Nephron (organoid): ENCODE measurements at regions not wholly inside any gene's neighbourhood (a gene's known extent, or its start where the extent isn't known, plus 50 kb on each side); places are given as distances from the start of the nearest gene placed in this dataset.
A peak's percentile ranks its signal among the peaks of the same experiment; 100 is the strongest.
"Not testable (repeated sequence)": the region's sequence is repeated elsewhere in the genome, so short reads cannot be mapped to it uniquely, and the experiment has no call there.

Source experiments
- H3K27ac Mint-ChIP-seq, 3 experiments: 2 replicates each; pipeline ENCODE4 v1.8.0; 2020; ENCODE audit warnings: mixed read lengths in 3 of 3, mild to moderate bottlenecking in 2 of 3, moderate library complexity in 1 of 3
- H3K27me3 Mint-ChIP-seq: 2 replicates; pipeline ENCODE4 v1.8.0; 2021; ENCODE audit warnings: low read depth, mild to moderate bottlenecking, moderate library complexity, mixed read lengths
- H3K36me3 Mint-ChIP-seq: 2 replicates; pipeline ENCODE4 v1.8.0; 2020; ENCODE audit warnings: low read depth, mixed read lengths
- H3K4me1 Mint-ChIP-seq: 2 replicates; pipeline ENCODE4 v1.8.0; 2020; ENCODE audit warnings: mixed read lengths
- H3K4me3 Mint-ChIP-seq, 3 experiments: 2 replicates each; pipeline ENCODE4 v1.8.0; 2020; ENCODE audit warnings: mild to moderate bottlenecking in 3 of 3, mixed read lengths in 3 of 3, moderate library complexity in 2 of 3
- H3K9me3 Mint-ChIP-seq: 2 replicates; pipeline ENCODE4 v1.8.0; 2020; ENCODE audit warnings: mixed read lengths
- TF ChIP-seq, protein P1 (sequence below), 3 experiments: fragments of 200-600 bp; sonication (generic); IDR thresholded peaks; one replicate each; pipeline ENCODE4 v1.5.0; 2021; ENCODE audit warnings: antibody characterized with exemption in 3 of 3; ENCODE audit not compliant: unreplicated experiment in 3 of 3

DNA sequence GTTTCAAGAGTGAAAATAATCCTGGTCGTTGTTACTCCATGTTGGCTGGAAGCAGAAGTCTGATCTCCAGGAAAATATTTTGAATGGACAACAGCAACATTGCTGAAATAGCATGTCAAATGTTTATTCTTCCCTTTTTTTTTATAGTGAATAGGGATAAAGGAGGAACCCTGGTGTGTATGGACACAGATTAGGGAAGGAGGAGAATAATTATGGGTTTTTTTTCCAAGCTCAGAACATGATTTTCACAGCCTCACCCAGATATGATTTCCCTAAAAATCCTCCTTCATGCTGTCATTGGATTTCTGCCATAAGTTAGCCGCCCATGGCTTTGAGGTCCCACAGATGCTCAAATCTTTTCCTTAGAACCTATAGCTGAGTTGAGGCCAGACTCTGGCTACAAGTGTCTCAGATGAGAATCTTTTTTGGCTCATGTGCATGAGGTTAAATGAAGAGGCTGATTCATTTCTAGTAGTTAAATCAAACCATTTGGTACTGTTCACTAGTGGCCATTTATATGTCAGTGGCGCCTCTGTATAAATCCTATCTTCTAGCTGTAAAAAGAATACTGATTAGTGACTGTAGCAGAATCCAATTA, 65.5 kb upstream of the LIFR start:
- Mint-ChIP-seq H3K4me3 (no peak overlapping the region), H3K27me3 (no peaks in the 10 kb centered on the region), H3K4me1 (peaks cover 13% of the 10 kb centered on the region), H3K36me3 (no peaks in the 10 kb centered on the region), H3K27ac (peak overlapping the region; percentile 67 to 85 (median 82)), H3K9me3 (peaks cover 32% of the 10 kb centered on the region)
- TF ChIP-seq, protein P1, sequence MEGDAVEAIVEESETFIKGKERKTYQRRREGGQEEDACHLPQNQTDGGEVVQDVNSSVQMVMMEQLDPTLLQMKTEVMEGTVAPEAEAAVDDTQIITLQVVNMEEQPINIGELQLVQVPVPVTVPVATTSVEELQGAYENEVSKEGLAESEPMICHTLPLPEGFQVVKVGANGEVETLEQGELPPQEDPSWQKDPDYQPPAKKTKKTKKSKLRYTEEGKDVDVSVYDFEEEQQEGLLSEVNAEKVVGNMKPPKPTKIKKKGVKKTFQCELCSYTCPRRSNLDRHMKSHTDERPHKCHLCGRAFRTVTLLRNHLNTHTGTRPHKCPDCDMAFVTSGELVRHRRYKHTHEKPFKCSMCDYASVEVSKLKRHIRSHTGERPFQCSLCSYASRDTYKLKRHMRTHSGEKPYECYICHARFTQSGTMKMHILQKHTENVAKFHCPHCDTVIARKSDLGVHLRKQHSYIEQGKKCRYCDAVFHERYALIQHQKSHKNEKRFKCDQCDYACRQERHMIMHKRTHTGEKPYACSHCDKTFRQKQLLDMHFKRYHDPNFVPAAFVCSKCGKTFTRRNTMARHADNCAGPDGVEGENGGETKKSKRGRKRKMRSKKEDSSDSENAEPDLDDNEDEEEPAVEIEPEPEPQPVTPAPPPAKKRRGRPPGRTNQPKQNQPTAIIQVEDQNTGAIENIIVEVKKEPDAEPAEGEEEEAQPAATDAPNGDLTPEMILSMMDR (IDR thresholded peaks at IDR 0.05; ENCODE audit: unreplicated experiment in 3 of 3), result no peak

DNA sequence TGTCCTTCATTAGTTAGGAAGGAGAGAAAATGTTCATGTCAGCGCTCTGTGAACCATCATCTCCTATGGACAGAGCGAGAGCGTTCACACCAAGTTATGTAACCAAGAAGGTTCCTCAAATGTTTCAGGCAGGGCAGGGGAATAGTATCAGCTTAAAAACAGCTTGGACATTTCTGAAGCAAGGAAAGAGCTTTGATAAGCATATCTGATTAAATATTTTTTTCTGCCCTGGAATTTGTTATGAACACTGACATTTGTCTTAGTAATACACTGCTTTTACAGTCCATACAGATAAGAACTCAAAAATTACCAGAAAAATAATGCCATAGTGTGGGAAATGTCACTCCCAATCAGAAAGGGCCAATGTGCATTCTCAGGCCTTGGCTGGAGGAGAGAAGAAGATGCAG, 66.3 kb upstream of the LIFR start:
- no peaks in the 10 kb centered on the region for H3K36me3 Mint-ChIP-seq
- TF ChIP-seq, protein P1 (IDR thresholded peaks at IDR 0.05; ENCODE audit: unreplicated experiment in 3 of 3), result no peak
- no peaks in the 10 kb centered on the region for H3K27me3 Mint-ChIP-seq

DNA sequence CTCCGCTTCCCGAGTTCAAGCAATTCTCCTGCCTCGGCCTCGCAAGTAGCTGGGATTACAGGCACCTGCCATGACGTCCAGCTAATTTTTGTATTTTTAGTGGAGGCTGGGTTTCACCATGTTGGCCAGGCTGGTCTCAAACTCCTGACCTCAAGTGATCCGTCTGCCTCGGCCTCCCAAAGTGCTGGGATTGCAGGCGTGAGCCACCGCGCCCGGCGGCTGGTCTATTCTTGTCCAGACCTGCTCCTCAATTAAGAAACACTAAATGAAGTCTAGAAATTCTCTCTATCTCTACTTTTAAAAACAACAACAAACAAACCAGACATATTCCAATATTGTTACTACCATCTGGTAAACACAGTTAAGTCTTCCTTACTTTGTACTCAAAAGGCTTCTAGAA, 68.1 kb upstream of the LIFR start:
- Mint-ChIP-seq H3K27ac (peak overlapping the region in 2 of 3 experiments; percentile 12 to 15), H3K4me1 (peaks cover 13% of the 10 kb centered on the region), H3K9me3 (peaks cover 23% of the 10 kb centered on the region)
- not testable (repeated sequence) for H3K27me3 Mint-ChIP-seq, H3K36me3 Mint-ChIP-seq, H3K4me3 Mint-ChIP-seq

More for the DNA sequence above, 66.3 kb upstream of the LIFR start:
- Mint-ChIP-seq H3K9me3 (peaks cover 30% of the 10 kb centered on the region), H3K4me1 (peaks cover 13% of the 10 kb centered on the region), H3K4me3 (no peak overlapping the region), H3K27ac (peak overlapping the region; percentile 67 to 85 (median 67))

DNA sequence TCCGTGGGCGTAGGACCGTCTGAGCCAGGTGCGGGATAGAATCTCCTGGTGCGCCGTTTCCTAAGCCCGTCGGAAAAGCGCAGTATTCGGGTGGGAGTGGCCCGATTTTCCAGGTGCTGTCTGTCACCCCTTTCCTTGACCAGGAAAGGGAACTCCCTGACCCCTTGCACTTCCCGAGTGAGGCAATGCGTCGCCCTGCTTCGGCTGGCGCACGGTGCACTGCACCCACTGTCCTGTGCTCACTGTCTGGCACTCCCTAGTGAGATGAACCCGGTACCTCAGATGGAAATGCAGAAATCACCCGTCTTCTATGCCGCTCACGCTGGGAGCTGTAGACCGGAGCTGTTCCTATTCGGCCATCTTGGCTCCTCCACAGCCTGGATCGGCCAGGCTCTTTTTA, 74.9 kb upstream of the LIFR start:
- not testable (repeated sequence) for H3K4me3 Mint-ChIP-seq, H3K27me3 Mint-ChIP-seq, H3K4me1 Mint-ChIP-seq, H3K27ac Mint-ChIP-seq, H3K36me3 Mint-ChIP-seq
- H3K9me3 Mint-ChIP-seq, result peaks cover 36% of the 10 kb centered on the region

DNA sequence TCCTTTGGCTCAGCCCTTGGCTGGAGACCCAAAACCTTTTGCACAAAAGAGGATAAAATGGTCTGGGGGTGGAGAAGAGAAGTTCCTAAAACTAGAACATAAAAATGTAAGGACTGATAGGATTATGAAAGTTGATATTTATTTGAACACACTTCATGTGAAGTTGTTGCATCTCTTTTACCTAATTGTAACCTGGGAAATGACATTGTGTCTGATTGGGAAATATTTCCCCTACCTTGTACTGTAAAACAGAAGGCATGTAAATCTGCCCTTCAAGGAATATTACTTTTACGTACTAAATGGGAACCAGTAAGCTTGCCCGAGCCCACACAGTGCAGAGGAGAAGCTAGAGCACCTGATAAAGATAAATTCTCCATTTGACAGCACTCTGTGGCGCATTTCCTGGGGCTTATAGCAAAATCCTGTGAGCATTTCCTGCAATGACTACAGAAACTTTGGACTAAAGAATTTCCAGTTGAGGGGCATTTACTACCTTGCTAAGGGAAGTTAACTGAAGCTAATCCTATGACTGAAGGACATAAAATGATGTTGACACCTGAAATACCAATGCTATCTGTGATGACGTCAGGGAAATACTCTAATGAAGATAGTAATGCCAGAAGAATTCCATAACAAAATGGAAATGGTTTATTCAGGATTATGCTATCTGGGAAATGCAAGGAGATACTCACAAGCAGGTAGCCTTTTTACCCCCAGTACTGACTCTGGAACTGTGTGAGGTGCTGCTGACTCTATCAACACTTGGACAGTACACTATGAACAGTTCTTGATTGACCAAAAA, 78.3 kb upstream of the LIFR start:
- TF ChIP-seq, protein P1 (IDR thresholded peaks at IDR 0.05; ENCODE audit: unreplicated experiment in 3 of 3), result no peak
- H3K9me3 Mint-ChIP-seq, result peaks cover 29% of the 10 kb centered on the region
- H3K36me3 Mint-ChIP-seq, result peaks cover 6% of the 10 kb centered on the region
- H3K27ac Mint-ChIP-seq, result peak overlapping the region in 1 of 3 experiments; percentile 6
- peaks cover 7% of the 10 kb centered on the region for H3K27me3 Mint-ChIP-seq
- H3K4me3 Mint-ChIP-seq, result no peak overlapping the region
- peaks cover 5% of the 10 kb centered on the region for H3K4me1 Mint-ChIP-seq

DNA sequence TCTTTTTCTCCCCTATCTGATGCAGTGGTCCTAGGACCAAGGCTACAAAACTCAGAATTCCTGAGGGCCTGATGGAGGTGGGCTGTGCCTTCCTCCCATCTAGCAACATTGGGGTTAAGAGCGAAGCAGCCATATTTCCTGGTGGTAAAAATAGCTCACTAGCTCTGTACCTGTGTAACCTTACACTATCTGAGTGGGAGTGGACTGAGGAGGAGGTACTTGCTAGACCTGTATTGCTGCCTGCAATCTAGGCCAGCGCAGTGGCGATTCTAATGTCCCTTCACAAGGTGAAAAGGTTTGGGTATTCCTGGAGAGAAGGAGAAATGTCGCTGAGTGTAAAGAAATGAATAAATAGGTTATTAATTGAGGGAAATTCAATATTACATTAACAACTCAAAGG, 80.2 kb upstream of the LIFR start:
- peaks cover 20% of the 10 kb centered on the region for H3K9me3 Mint-ChIP-seq
- H3K27ac Mint-ChIP-seq, result peak overlapping the region in 2 of 3 experiments; percentile 7 to 95
- TF ChIP-seq, protein P1 (IDR thresholded peaks at IDR 0.05; ENCODE audit: unreplicated experiment in 3 of 3), result no peak
- H3K4me1 Mint-ChIP-seq, result peaks cover 10% of the 10 kb centered on the region
- H3K27me3 Mint-ChIP-seq, result peaks cover 7% of the 10 kb centered on the region
- peaks cover 4% of the 10 kb centered on the region for H3K36me3 Mint-ChIP-seq
- H3K4me3 Mint-ChIP-seq, result no peak overlapping the region

DNA sequence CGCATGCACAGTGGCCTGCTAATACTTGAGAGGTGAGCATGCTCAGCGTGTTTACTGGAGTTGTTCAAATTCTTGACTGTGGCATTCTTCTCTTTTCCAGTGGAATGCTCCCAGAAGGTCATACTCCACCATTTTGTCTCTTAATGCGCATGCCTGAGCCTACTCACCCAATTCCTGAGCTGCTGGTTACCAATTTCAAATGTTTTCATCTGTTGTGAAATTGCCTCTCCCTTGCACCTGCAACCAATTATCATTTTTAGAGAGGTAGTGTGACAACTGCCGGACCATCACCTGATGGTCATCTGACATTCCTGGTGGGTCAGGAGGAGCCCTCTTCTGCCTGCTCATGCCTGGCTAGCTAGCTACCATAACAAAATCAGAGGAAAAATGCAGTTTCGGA, 82.2 kb upstream of the LIFR start:
- H3K27me3 Mint-ChIP-seq, result no peaks in the 10 kb centered on the region
- no peaks in the 10 kb centered on the region for H3K36me3 Mint-ChIP-seq
- peaks cover 21% of the 10 kb centered on the region for H3K4me1 Mint-ChIP-seq

More for the DNA sequence above, 82.2 kb upstream of the LIFR start:
- no peak overlapping the region for H3K4me3 Mint-ChIP-seq
- peaks cover 4% of the 10 kb centered on the region for H3K9me3 Mint-ChIP-seq
- TF ChIP-seq, protein P1 (IDR thresholded peaks at IDR 0.05; ENCODE audit: unreplicated experiment in 3 of 3), result no peak
- H3K27ac Mint-ChIP-seq, result peak overlapping the region in 1 of 3 experiments; percentile 40
